MCF 10A (cell line): ENCODE measurements at regions not wholly inside any gene's neighbourhood (a gene's known extent, or its start where the extent isn't known, plus 50 kb on each side); places are given as distances from the start of the nearest gene placed in this dataset.

ENCODE experiments used
- BruUV-seq: library from RNA; stranded (reverse); fragments of 400-500 nt; replicated peaks from 2 replicates; lab custom pipeline; 2021; lab: Mats Ljungman, UMichigan
- CTCF ChIA-PET: fragments of 300-600 bp; sonication (Branson Sonifier 250); formaldehyde crosslinking; extraction: SDS; loops from one replicate; lab custom pipeline; 2021; ENCODE audit warnings: antibody characterized with exemption, inconsistent platforms; lab: Yijun Ruan, JAX
- POLR2A ChIA-PET: fragments of 300-600, 350-650 bp; sonication (Branson Sonifier 250); formaldehyde crosslinking; extraction: SDS; loops from one replicate; lab custom pipeline; 2020; ENCODE audit warnings: antibody characterized with exemption, inconsistent platforms; lab: Yijun Ruan, JAX
- DNase-seq: peaks from one replicate; pipeline ENCODE4 v3.0.0-alpha.2; 2018; ENCODE audit not compliant: unreplicated experiment
- H3K27ac Mint-ChIP-seq: one replicate; pipeline ENCODE4 v1.8.0; 2022; ENCODE audit warnings: mild to moderate bottlenecking, low read depth, mixed read lengths; ENCODE audit not compliant: unreplicated experiment
- H3K27me3 Mint-ChIP-seq: one replicate; pipeline ENCODE4 v1.8.0; 2022; ENCODE audit warnings: mixed read lengths; ENCODE audit not compliant: insufficient read depth, unreplicated experiment
- H3K36me3 Mint-ChIP-seq: one replicate; pipeline ENCODE4 v1.8.0; 2022; ENCODE audit warnings: mild to moderate bottlenecking, moderate library complexity, mixed read lengths; ENCODE audit not compliant: insufficient read depth, unreplicated experiment
- H3K4me1 Mint-ChIP-seq: one replicate; pipeline ENCODE4 v1.8.0; 2022; ENCODE audit warnings: mixed read lengths; ENCODE audit not compliant: insufficient read depth, unreplicated experiment
- H3K4me3 Mint-ChIP-seq: one replicate; pipeline ENCODE4 v1.8.0; 2022; ENCODE audit warnings: mild to moderate bottlenecking, moderate library complexity, mixed read lengths; ENCODE audit not compliant: unreplicated experiment
- H3K9me3 Mint-ChIP-seq: one replicate; pipeline ENCODE4 v1.8.0; 2022; ENCODE audit warnings: mixed read lengths; ENCODE audit not compliant: unreplicated experiment
- CTCF ChIP-seq: fragments of 200-600 bp; IDR thresholded peaks from one replicate; pipeline ENCODE4 v1.8.0; 2022; ENCODE audit warnings: antibody characterized with exemption, mild to moderate bottlenecking; ENCODE audit not compliant: unreplicated experiment
- intact Hi-C: fragments of 100-400 bp; cut with micrococcal nuclease; formaldehyde crosslinking; loops from 2 replicates; pipeline ENCODE4 v1.14.1; 2022

- no peaks in the 10 kb centered on the region for H3K36me3 Mint-ChIP-seq
- intact Hi-C loops = no loop called here
- DNase-seq = no peak
- BruUV-seq = no TSS peak
- H3K9me3 Mint-ChIP-seq = no peaks in the 10 kb centered on the region
- H3K27ac Mint-ChIP-seq = no peak overlapping the region
- no peak overlapping the region for H3K4me3 Mint-ChIP-seq
- no peak for TF ChIP-seq CTCF
- H3K4me1 Mint-ChIP-seq = no peaks in the 10 kb centered on the region
- no peaks in the 10 kb centered on the region for H3K27me3 Mint-ChIP-seq
- ChIA-PET POLR2A (no interaction called here), CTCF (interaction anchor here (1.3 kb wide), 1 partner anchor 14 kb away, joined by 5 read pairs; no protein-coding TSS in a partner anchor)
These were observed 65.4 kb upstream of the TRPC3 start for GRCh38 chr4:122017296-122017695.

- H3K4me1 Mint-ChIP-seq = peaks cover 14% of the 10 kb centered on the region
- H3K4me3 Mint-ChIP-seq = no peak overlapping the region
- intact Hi-C loops = no loop called here
- TF ChIP-seq CTCF = no peak
- BruUV-seq = no TSS peak
- no peaks in the 10 kb centered on the region for H3K36me3 Mint-ChIP-seq
- no peaks in the 10 kb centered on the region for H3K9me3 Mint-ChIP-seq
- H3K27me3 Mint-ChIP-seq = no peaks in the 10 kb centered on the region
- CTCF ChIA-PET = no interaction called here
- DNase-seq = no peak
- POLR2A ChIA-PET = no interaction called here
- H3K27ac Mint-ChIP-seq = no peak overlapping the region
These were observed 63.3 kb upstream of the TRPC3 start for GRCh38 chr4:122015203-122015602.

GRCh38 chr4:122012735-122013134 lies 60.9 kb upstream of the TRPC3 start:
- H3K27me3 Mint-ChIP-seq = no peaks in the 10 kb centered on the region

GRCh38 chr4:122010610-122011009 lies 58.8 kb upstream of the TRPC3 start:
- no peak overlapping the region for H3K27ac Mint-ChIP-seq
- BruUV-seq = no TSS peak
- no peak for TF ChIP-seq CTCF
- no peaks in the 10 kb centered on the region for H3K9me3 Mint-ChIP-seq
- CTCF ChIA-PET = interaction anchor here (1.6 kb wide), 1 partner anchor 110 kb away, joined by 4 read pairs; no protein-coding TSS in a partner anchor
- no peak overlapping the region for H3K4me3 Mint-ChIP-seq
- no peaks in the 10 kb centered on the region for H3K36me3 Mint-ChIP-seq
- DNase-seq = peak; percentile 81
- POLR2A ChIA-PET = interaction anchor here (0.6 to 0.9 kb wide), 2 partner anchors 13 to 35 kb away, joined by 3 read pairs; no protein-coding TSS in a partner anchor
- H3K27me3 Mint-ChIP-seq = no peaks in the 10 kb centered on the region
- intact Hi-C loops = loop anchor here (5.0 kb wide), 1 partner anchor 43 kb away; no protein-coding TSS in a partner anchor
- H3K4me1 Mint-ChIP-seq = peaks cover 14% of the 10 kb centered on the region

More at GRCh38 chr4:122012735-122013134, 60.9 kb upstream of the TRPC3 start:
- intact Hi-C loops = loop anchor here (5.0 kb wide), 1 partner anchor 45 kb away; no protein-coding TSS in a partner anchor
- Mint-ChIP-seq H3K4me1 (peaks cover 14% of the 10 kb centered on the region), H3K36me3 (no peaks in the 10 kb centered on the region), H3K27ac (no peak overlapping the region), H3K9me3 (no peaks in the 10 kb centered on the region), H3K4me3 (no peak overlapping the region)
- ChIA-PET POLR2A (interaction anchor here (0.6 to 1.4 kb wide), 3 partner anchors 10 to 93 kb away, joined by 3 read pairs; no protein-coding TSS in a partner anchor), CTCF (interaction anchor here (0.9 kb wide), 1 partner anchor 18 kb away, joined by 5 read pairs; no protein-coding TSS in a partner anchor)
- TF ChIP-seq CTCF = no peak
- no TSS peak for BruUV-seq
- peak; percentile 47 for DNase-seq
